ENCODE measurements at regions not wholly inside any gene's neighbourhood (a gene's known extent, or its start where the extent isn't known, plus 50 kb on each side); places are given as distances from the start of the nearest gene placed in this dataset.

GRCh38 chr9:10700291-10700690, 87.5 kb upstream of the PTPRD start:
- Mint-ChIP-seq H3K27me3 (ENCODE audit: low read depth) (no peaks in the 10 kb centered on the region), H3K9me3 (peaks cover 12% of the 10 kb centered on the region), H3K4me3 (no peak overlapping the region), H3K36me3 (peaks cover 3% of the 10 kb centered on the region), H3K4me1 (peaks cover 14% of the 10 kb centered on the region), H3K27ac (no peak overlapping the region)
- TF ChIP-seq CTCF (IDR thresholded peaks at IDR 0.05; ENCODE audit: unreplicated experiment) = no peak
- DNase-seq (ENCODE audit: low spot score in 2 of 2, unreplicated experiment in 2 of 2) = no peak

- no peak overlapping the region for H3K27ac Mint-ChIP-seq
- no peak for DNase-seq (ENCODE audit: low spot score in 2 of 2, unreplicated experiment in 2 of 2)
- H3K9me3 Mint-ChIP-seq = peaks cover 12% of the 10 kb centered on the region
- peaks cover 3% of the 10 kb centered on the region for H3K36me3 Mint-ChIP-seq
- peaks cover 14% of the 10 kb centered on the region for H3K4me1 Mint-ChIP-seq
- H3K4me3 Mint-ChIP-seq = no peak overlapping the region
- no peaks in the 10 kb centered on the region for H3K27me3 Mint-ChIP-seq (ENCODE audit: low read depth)
- TF ChIP-seq CTCF (IDR thresholded peaks at IDR 0.05; ENCODE audit: unreplicated experiment) = no peak
These were observed 88.1 kb upstream of the PTPRD start for GRCh38 chr9:10700915-10701314.

GRCh38 chr9:10701906-10702305, 89.1 kb upstream of the PTPRD start:
- Mint-ChIP-seq H3K9me3 (peaks cover 9% of the 10 kb centered on the region), H3K27me3 (ENCODE audit: low read depth) (no peaks in the 10 kb centered on the region), H3K4me3 (no peak overlapping the region), H3K4me1 (peaks cover 14% of the 10 kb centered on the region), H3K36me3 (peaks cover 3% of the 10 kb centered on the region), H3K27ac (no peak overlapping the region)
- TF ChIP-seq CTCF (IDR thresholded peaks at IDR 0.05; ENCODE audit: unreplicated experiment) = no peak
- no peak for DNase-seq (ENCODE audit: low spot score in 2 of 2, unreplicated experiment in 2 of 2)

- H3K27me3 Mint-ChIP-seq (ENCODE audit: low read depth) = no peaks in the 10 kb centered on the region
- H3K9me3 Mint-ChIP-seq = peaks cover 9% of the 10 kb centered on the region
- H3K4me1 Mint-ChIP-seq = peaks cover 13% of the 10 kb centered on the region
- no peak overlapping the region for H3K27ac Mint-ChIP-seq
- no peak for TF ChIP-seq CTCF (IDR thresholded peaks at IDR 0.05; ENCODE audit: unreplicated experiment)
- H3K36me3 Mint-ChIP-seq = peaks cover 3% of the 10 kb centered on the region
- H3K4me3 Mint-ChIP-seq = no peak overlapping the region
- no peak for DNase-seq (ENCODE audit: low spot score in 2 of 2, unreplicated experiment in 2 of 2)
These were observed 90.3 kb upstream of the PTPRD start for GRCh38 chr9:10703139-10703538.

GRCh38 chr9:10704720-10705119, 91.9 kb upstream of the PTPRD start:
- Mint-ChIP-seq H3K4me3 (no peak overlapping the region), H3K27ac (no peak overlapping the region), H3K4me1 (peaks cover 12% of the 10 kb centered on the region), H3K9me3 (peaks cover 9% of the 10 kb centered on the region), H3K27me3 (ENCODE audit: low read depth) (no peaks in the 10 kb centered on the region), H3K36me3 (peaks cover 3% of the 10 kb centered on the region)
- no peak for DNase-seq (ENCODE audit: low spot score in 2 of 2, unreplicated experiment in 2 of 2)
- TF ChIP-seq CTCF (IDR thresholded peaks at IDR 0.05; ENCODE audit: unreplicated experiment) = no peak

GRCh38 chr9:10705383-10705782, 92.6 kb upstream of the PTPRD start:
- no peak for TF ChIP-seq CTCF (IDR thresholded peaks at IDR 0.05; ENCODE audit: unreplicated experiment)
- H3K4me3 Mint-ChIP-seq = no peak overlapping the region
- peaks cover 12% of the 10 kb centered on the region for H3K4me1 Mint-ChIP-seq
- H3K27me3 Mint-ChIP-seq (ENCODE audit: low read depth) = no peaks in the 10 kb centered on the region
- DNase-seq (ENCODE audit: low spot score in 2 of 2, unreplicated experiment in 2 of 2) = no peak
- H3K27ac Mint-ChIP-seq = no peak overlapping the region
- peaks cover 3% of the 10 kb centered on the region for H3K36me3 Mint-ChIP-seq
- peaks cover 9% of the 10 kb centered on the region for H3K9me3 Mint-ChIP-seq
